GM23248 (cell line): ENCODE measurements at regions not wholly inside any gene's neighbourhood (a gene's known extent, or its start where the extent isn't known, plus 50 kb on each side); places are given as distances from the start of the nearest gene placed in this dataset.

Experiments
- DNase-seq: peaks from one replicate; pipeline ENCODE4 v3.0.0-alpha.2; 2015
- H2AFZ ChIP-seq: fragments of 200-600 bp; sonication (generic); 2 replicates; pipeline ENCODE4 v1.6.1; 2016; ENCODE audit warnings: antibody characterized with exemption
- H3F3A ChIP-seq: fragments of 200-600 bp; sonication (generic); 2 replicates; pipeline ENCODE4 v1.6.1; 2016; ENCODE audit warnings: mild to moderate bottlenecking, antibody characterized with exemption, mixed run types; ENCODE audit not compliant: insufficient read depth
- H3K27ac ChIP-seq: fragments of 200-600 bp; sonication (generic); 2 replicates; pipeline ENCODE4 v1.5.1; 2016; ENCODE audit warnings: mild to moderate bottlenecking
- H3K27me3 ChIP-seq: fragments of 200-600 bp; sonication (generic); replicated peaks from 2 replicates; pipeline ENCODE4 v1.6.1; 2016; ENCODE audit warnings: mild to moderate bottlenecking; ENCODE audit not compliant: insufficient read depth
- H3K36me3 ChIP-seq: fragments of 200-600 bp; sonication (generic); 2 replicates; pipeline ENCODE4 v1.6.1; 2016; ENCODE audit warnings: low read depth, mild to moderate bottlenecking
- H3K4me1 ChIP-seq: fragments of 200-600 bp; sonication (generic); 2 replicates; pipeline ENCODE4 v1.6.1; 2016; ENCODE audit warnings: mild to moderate bottlenecking; ENCODE audit not compliant: insufficient read depth
- H3K4me2 ChIP-seq: fragments of 200-600 bp; sonication (generic); one replicate; pipeline ENCODE4 v1.6.1; 2016; ENCODE audit warnings: mild to moderate bottlenecking; ENCODE audit not compliant: unreplicated experiment
- H3K4me3 ChIP-seq: fragments of 200-600 bp; sonication (generic); 2 replicates; pipeline ENCODE4 v1.5.1; 2016; ENCODE audit warnings: mild to moderate bottlenecking
- H3K79me2 ChIP-seq: fragments of 200-600 bp; sonication (generic); 2 replicates; pipeline ENCODE4 v1.6.1; 2016; ENCODE audit warnings: mild to moderate bottlenecking; ENCODE audit not compliant: insufficient read depth
- H3K9ac ChIP-seq: fragments of 200-600 bp; sonication (generic); 2 replicates; pipeline ENCODE4 v1.6.1; 2016; ENCODE audit warnings: mild to moderate bottlenecking
- H3K9me2 ChIP-seq: fragments of 200-600 bp; sonication (generic); 2 replicates; pipeline ENCODE4 v1.6.1; 2016; ENCODE audit warnings: mixed run types, mild to moderate bottlenecking, moderate library complexity; ENCODE audit not compliant: insufficient read depth
- H3K9me3 ChIP-seq: fragments of 200-600 bp; sonication (generic); one replicate; pipeline ENCODE4 v1.6.1; 2017; ENCODE audit warnings: low read depth
- H4K20me1 ChIP-seq: fragments of 200-600 bp; sonication (generic); 2 replicates; pipeline ENCODE4 v1.6.0; 2016; ENCODE audit not compliant: insufficient read depth
- EZH2 ChIP-seq: fragments of 200-600 bp; sonication (generic); IDR thresholded peaks from 2 replicates; pipeline ENCODE4 v1.6.1; 2018; ENCODE audit warnings: antibody characterized with exemption, mild to moderate bottlenecking; ENCODE audit not compliant: insufficient read depth, poor library complexity, severe bottlenecking
- EZH2phosphoT487 ChIP-seq: fragments of 200-600 bp; sonication (generic); IDR thresholded peaks from 2 replicates; pipeline ENCODE4 v1.6.1; 2018; ENCODE audit warnings: antibody characterized with exemption, moderate library complexity, mild to moderate bottlenecking, low read depth; ENCODE audit not compliant: insufficient read depth
- WGBS, 2 experiments: methylation state at CpG; one replicate each; pipeline ENCODE4 v1.1.6; 2015 to 2017; ENCODE audit warnings: low lambda C conversion rate in 2 of 2, low coverage in 1 of 2; ENCODE audit errors: missing lambda C conversion rate in 2 of 2; 5-methylcytosine and 5-hydroxymethylcytosine counted together
- in situ Hi-C: fragments of 300-500 bp; cut with MboI; formaldehyde crosslinking; loops from 2 replicates; pipeline ENCODE4 v1.15.0; 2020

- H3K79me2 ChIP-seq, result no peaks in the 10 kb centered on the region
- H3K36me3 ChIP-seq, result no peaks in the 10 kb centered on the region
- no peak overlapping the region for H3K27ac ChIP-seq
- H3K9me2 ChIP-seq, result 0 out of 2 replicates have a peak, but pooled peaks cover 4% of the 10 kb centered on the region
- H3K4me3 ChIP-seq, result no peak overlapping the region
- no peak overlapping the region for H3K4me2 ChIP-seq
- no peak for TF ChIP-seq EZH2phosphoT487
- TF ChIP-seq EZH2, result no peak
- in situ Hi-C loops, result no loop called here
- H2AFZ ChIP-seq, result no peak overlapping the region
- no peaks in the 10 kb centered on the region for H3F3A ChIP-seq
- no peaks in the 10 kb centered on the region; the same call in 1 of the 2 replicates for H3K27me3 ChIP-seq
- no peaks in the 10 kb centered on the region for H3K9me3 ChIP-seq
- 59 to 66% methylated on average over 6 of the region's 6 CpGs for WGBS, 2 experiments
- no peak for DNase-seq
- no peak overlapping the region for H3K9ac ChIP-seq
- no peaks in the 10 kb centered on the region for H4K20me1 ChIP-seq
- no peaks in the 10 kb centered on the region for H3K4me1 ChIP-seq
These were observed 298.6 kb upstream of the SLC30A5 start for GRCh38 chr5:68795190-68795589.

- in situ Hi-C loops, result no loop called here
- WGBS, 2 experiments, result 44 to 49% methylated on average over 2 of the region's 2 CpGs
- no peaks in the 10 kb centered on the region for H3K27me3 ChIP-seq
- peak; percentile 23 for DNase-seq
- H3K9me3 ChIP-seq, result no peaks in the 10 kb centered on the region
- no peak overlapping the region for H3K4me3 ChIP-seq
- no peak overlapping the region for H3K9ac ChIP-seq
- TF ChIP-seq EZH2, result no peak
- no peak for TF ChIP-seq EZH2phosphoT487
- H3K4me2 ChIP-seq, result no peak overlapping the region
- H3K4me1 ChIP-seq, result no peaks in the 10 kb centered on the region
- no peak overlapping the region for H2AFZ ChIP-seq
- 0 out of 2 replicates have a peak, but pooled peaks cover 4% of the 10 kb centered on the region for H3K9me2 ChIP-seq
- no peaks in the 10 kb centered on the region for H3K36me3 ChIP-seq
- H4K20me1 ChIP-seq, result no peaks in the 10 kb centered on the region
- no peaks in the 10 kb centered on the region for H3F3A ChIP-seq
- H3K79me2 ChIP-seq, result no peaks in the 10 kb centered on the region
- no peak overlapping the region for H3K27ac ChIP-seq
These were observed 294.7 kb upstream of the SLC30A5 start for GRCh38 chr5:68798877-68799843.

- no peaks in the 10 kb centered on the region for H3K9me3 ChIP-seq
- no peak overlapping the region for H3K27ac ChIP-seq
- H3F3A ChIP-seq, result no peaks in the 10 kb centered on the region
- H4K20me1 ChIP-seq, result no peaks in the 10 kb centered on the region
- H2AFZ ChIP-seq, result no peak overlapping the region
- H3K4me3 ChIP-seq, result no peak overlapping the region
- no peak overlapping the region for H3K9ac ChIP-seq
- H3K9me2 ChIP-seq, result 0 out of 2 replicates have a peak, but pooled peaks cover 3% of the 10 kb centered on the region
- in situ Hi-C loops, result no loop called here
- WGBS, 2 experiments, result 67 to 77% methylated on average over 2 of the region's 2 CpGs
- no peaks in the 10 kb centered on the region for H3K36me3 ChIP-seq
- H3K79me2 ChIP-seq, result no peaks in the 10 kb centered on the region
- no peaks in the 10 kb centered on the region for H3K4me1 ChIP-seq
- TF ChIP-seq EZH2, result no peak
- DNase-seq, result no peak
- H3K27me3 ChIP-seq, result no peaks in the 10 kb centered on the region
- no peak overlapping the region for H3K4me2 ChIP-seq
These were observed 291.4 kb upstream of the SLC30A5 start for GRCh38 chr5:68802430-68802829.

GRCh38 chr5:68803881-68804319, 289.9 kb upstream of the SLC30A5 start:
- no peaks in the 10 kb centered on the region for H3K79me2 ChIP-seq
- no peaks in the 10 kb centered on the region for H4K20me1 ChIP-seq
- TF ChIP-seq EZH2phosphoT487 (no peak), EZH2 (no peak)
- no peaks in the 10 kb centered on the region for H3K36me3 ChIP-seq
- no peaks in the 10 kb centered on the region for H3K4me1 ChIP-seq
- H3K27me3 ChIP-seq, result no peaks in the 10 kb centered on the region
- no peaks in the 10 kb centered on the region for H3K9me3 ChIP-seq
- in situ Hi-C loops, result no loop called here
- no peak overlapping the region for H3K4me2 ChIP-seq
- no peak overlapping the region for H3K9ac ChIP-seq
- no peaks in the 10 kb centered on the region for H3F3A ChIP-seq
- no peak overlapping the region for H3K27ac ChIP-seq
- no peaks in the 10 kb centered on the region for H3K9me2 ChIP-seq
- WGBS, 2 experiments, result 71 to 76% methylated on average over 7 of the region's 7 CpGs
- H2AFZ ChIP-seq, result no peak overlapping the region
- DNase-seq, result no peak
- no peak overlapping the region for H3K4me3 ChIP-seq

GRCh38 chr5:68804343-68804742, 289.5 kb upstream of the SLC30A5 start:
- Histone ChIP-seq H3K27me3 (no peaks in the 10 kb centered on the region), H3K27ac (no peak overlapping the region), H3K36me3 (no peaks in the 10 kb centered on the region), H3K4me1 (no peaks in the 10 kb centered on the region), H4K20me1 (no peaks in the 10 kb centered on the region), H3K9me3 (no peaks in the 10 kb centered on the region), H3K79me2 (no peaks in the 10 kb centered on the region), H3K9me2 (no peaks in the 10 kb centered on the region), H3K4me2 (no peak overlapping the region), H2AFZ (no peak overlapping the region), H3F3A (no peaks in the 10 kb centered on the region), H3K4me3 (no peak overlapping the region), H3K9ac (no peak overlapping the region)
- WGBS, 2 experiments, result 41 to 55% methylated on average over 3 of the region's 3 CpGs
- no peak for DNase-seq
- in situ Hi-C loops, result no loop called here
- TF ChIP-seq EZH2phosphoT487 (no peak), EZH2 (no peak)
